GM12892 (cell line): ENCODE measurements at regions not wholly inside any gene's neighbourhood (a gene's known extent, or its start where the extent isn't known, plus 50 kb on each side); places are given as distances from the start of the nearest gene placed in this dataset.

Experiments used
- POLR2A ChIP-seq: IDR thresholded peaks from 2 replicates; pipeline ENCODE4 v1.6.1; 2011; ENCODE audit warnings: low read depth, low read length, control low read depth
- POLR2AphosphoS5 ChIP-seq: IDR thresholded peaks from 2 replicates; pipeline ENCODE4 v1.6.1; 2011; ENCODE audit warnings: low read depth, low read length, control low read depth
- TAF1 ChIP-seq: IDR thresholded peaks from 2 replicates; pipeline ENCODE4 v1.6.1; 2011; ENCODE audit warnings: low read depth, mild to moderate bottlenecking, control low read depth, low read length, borderline replicate concordance

- no peak for TF ChIP-seq POLR2A
- TF ChIP-seq POLR2AphosphoS5: no peak
- no peak for TF ChIP-seq TAF1
These were observed 164.6 kb upstream of the KCNJ6 start for GRCh38 chr21:38080888-38081287.
